GM19395 (cell line): ENCODE measurements at regions not wholly inside any gene's neighbourhood (a gene's known extent, or its start where the extent isn't known, plus 50 kb on each side); places are given as distances from the start of the nearest gene placed in this dataset.

ENCODE experiments used
- ATAC-seq: cut with Tn5 transposase; IDR thresholded peaks from one replicate; pipeline ENCODE4 v1.9.1; 2021; ENCODE audit warnings: mild to moderate bottlenecking, moderate library complexity; ENCODE audit not compliant: unreplicated experiment

DNA sequence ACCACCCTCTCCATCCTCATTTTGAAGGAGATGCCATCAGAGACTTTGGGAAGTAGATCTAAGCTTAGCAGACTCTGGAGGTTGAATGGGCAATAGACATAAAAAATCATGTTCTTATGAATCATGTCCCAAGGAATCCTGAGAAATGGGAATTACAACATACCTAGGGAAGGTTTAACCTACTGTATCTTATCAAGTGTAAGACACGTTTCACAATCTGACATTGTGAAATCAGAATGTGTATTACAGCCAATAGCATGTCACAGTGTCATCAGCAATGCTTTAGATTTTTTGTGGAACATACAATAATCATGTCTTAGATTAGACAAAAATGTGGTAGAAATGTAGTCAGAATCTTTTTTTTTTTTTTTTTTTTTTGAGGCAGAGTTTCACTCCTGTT, 332.4 kb upstream of the TLE3 start:
- no peak for ATAC-seq

DNA sequence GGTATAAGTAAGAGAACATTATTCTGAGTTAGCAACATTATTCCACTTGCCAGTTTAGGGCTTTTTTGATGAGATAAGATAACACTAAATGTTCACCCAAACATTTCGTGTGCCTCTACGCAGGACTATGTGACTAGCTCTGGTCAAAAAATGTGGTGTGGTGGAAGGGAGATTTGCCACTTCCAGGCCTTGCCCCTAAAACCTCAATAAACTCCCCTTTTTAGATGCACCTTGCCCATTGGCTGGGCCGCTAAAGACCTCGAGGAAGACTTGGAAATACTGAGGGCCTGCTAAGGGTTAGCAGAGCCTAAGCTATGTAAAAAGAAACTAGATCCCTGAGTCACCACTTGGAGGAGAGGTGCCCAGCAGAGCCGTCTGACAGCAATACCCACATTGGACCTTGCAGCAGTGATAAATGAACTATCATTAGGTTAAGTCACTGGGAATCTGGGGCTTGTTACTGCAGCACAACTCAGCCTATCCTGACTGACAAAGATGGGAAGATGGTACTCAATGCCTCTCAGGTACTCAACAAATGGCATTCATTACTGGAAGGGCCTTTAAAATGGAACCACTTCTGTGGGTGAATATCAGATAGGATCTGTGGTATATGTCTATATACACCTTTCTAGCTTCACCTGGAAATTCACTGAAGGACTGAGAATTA, 331.5 kb upstream of the TLE3 start:
- ATAC-seq = no peak

DNA sequence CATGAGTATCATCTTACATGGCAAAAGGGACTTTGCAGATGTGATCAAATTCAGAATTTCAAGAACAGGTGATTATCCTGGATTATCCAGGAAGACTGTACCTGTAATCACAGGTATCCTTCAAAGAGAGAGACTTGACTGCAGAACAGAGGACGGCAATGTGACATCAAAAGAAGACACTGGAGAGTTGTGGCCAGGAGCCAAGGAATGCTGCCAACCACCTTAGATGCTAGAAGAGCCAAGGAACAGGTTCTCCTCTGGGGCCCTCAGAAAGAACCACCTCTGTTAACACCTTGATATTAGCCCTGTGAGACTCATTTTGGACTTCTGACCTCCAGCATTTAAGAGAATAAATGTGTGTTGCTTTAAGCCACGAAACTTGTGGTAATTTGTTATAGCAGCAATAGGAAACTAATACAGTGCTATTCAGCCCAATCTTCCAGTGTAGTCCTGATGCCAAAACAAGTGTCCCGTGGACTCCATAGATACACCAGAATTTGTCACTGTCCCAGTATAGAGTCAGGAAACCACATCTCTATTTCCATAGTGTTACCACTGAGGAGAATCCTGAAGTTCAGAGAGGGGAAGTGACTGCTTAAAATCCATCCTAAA, 330.6 kb upstream of the TLE3 start:
- ATAC-seq = no peak

DNA sequence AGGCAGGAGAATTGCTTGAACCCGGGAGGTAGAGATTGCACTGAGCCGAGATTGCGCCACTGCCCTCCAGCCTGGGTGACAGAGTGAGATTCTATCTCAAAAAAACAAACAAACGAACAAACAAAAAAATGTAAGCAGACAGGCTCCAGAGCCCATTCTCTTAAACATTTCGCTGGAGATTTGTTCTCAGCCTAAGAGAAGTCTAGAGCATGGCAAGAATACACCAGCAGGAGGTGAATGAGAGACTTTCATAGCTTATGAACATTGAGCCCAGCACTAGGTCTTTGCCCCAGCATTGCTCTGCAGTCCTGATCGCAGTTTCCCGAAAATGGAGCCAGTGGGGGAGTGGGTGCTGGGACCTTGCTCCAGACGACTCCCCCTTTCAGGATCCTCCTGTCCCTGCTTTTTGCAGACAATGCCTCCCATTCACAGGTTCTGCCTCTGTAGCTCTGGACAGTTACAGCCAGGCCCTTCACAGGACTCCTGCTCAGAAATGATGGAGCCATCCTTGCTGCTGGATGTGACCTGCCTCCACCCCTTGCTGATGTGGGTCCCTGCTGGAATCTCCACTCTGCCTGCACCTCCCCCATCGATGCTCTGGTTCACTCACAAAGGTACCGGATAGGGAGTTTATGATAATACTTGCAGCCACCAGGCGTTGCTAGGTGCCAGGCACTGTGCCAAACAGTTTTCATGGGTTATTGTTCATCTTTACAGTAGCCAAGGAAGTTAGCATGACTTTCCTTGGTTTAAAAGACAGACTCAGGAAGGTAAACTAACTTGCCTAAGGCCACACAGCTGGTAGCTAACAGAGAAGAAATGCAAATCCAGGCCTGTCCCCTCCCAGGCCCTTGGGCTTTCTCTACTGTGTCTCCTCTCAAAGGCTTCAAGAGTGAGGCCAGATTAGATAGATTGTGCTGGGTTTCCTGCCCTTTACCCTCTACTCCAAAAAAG, 329.7 kb upstream of the TLE3 start:
- no peak for ATAC-seq

DNA sequence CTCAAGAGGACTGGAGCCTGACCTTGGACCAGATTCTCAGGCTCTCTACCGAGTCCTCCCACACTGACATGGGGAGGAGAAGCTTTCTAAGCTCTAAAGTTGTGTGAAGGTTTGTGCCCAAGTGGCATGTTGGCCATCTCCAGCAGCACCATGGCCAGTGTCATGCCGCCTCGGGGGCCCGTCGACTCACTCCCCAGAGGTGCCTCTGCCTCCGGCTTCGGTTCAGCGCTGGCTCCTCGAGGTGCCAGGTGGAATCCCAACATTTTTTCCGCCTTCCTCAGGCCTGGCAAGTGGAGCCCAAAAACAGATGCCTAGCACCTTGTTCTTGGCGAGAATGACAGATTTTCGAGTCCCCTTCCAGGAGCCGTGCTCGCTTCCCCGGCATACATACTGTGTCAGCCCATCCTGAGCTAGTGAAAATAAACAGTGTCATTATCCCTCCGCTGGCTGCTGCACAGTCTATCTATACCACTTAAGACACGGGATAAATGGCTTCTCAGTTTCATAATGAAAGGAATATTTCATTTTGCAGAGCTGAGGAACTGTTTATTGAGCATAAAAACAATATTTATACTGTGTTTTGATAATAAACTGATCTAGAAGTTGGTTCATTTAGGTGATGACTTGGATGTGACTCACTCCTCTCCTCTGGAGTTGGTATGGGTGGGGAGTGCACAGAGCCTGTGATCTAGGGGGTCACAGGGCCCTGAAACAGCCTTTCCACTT, 328.5 kb upstream of the TLE3 start:
- no peak for ATAC-seq

DNA sequence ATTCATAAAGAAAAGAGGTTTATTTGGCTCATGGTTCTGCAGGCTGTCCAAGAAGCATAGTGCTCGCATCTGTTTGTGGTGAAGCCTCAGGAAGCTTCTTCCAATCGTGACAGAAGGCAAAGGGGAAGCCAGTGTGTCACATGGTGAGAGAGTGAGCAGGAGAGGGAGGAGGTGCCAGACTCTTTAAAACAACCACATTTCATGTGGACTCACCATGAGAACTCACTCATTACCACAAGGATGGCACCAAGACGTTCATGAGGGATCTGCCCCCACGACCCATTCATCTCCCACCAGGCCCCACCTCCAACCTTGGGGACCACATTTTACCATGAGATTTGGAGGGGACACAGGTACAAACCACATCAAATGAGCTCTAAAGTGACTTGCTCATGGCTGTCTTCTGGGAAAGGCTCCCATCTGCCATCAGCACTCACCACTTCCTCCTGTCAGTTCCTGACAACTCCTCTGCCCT, 327.3 kb upstream of the TLE3 start:
- no peak for ATAC-seq

DNA sequence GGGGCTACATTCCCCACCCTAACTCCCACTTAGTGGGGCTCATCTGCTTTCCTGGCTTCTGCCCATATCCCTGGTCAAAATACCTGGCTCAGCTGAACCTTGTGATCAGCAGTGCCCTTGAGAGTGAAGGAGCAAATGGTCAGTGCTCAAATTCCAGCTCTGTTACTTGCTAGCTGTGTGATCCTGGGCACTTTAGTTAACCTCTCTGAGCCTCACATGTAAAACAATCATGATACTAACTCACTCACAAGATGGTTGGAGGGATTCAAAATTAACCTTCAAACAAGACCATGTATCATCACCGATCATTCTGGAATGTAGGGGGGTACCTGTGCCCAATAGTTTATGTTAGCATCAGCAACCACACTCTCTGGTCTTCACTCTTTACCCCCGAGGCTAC, 325.6 kb upstream of the TLE3 start:
- no peak for ATAC-seq

DNA sequence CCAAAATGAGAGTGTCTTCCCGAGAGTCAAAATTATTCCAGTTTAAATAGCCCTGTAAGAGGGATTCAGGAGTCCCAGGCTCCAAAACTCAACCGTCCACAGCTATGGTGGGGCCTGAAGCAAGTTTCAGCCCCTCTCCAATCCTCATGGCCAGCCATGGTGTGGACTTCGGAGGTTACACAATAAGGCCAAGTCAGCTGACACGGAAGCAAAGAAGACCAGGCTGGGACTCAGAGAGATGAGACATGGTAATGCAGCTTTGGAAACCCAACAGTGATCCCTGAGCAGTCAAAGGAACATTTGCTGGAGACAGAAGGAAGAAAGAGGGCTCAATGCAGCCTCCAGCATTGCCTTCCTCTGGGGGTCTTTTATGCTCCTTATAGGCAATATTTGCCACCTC, 324.6 kb upstream of the TLE3 start:
- no peak for ATAC-seq

DNA sequence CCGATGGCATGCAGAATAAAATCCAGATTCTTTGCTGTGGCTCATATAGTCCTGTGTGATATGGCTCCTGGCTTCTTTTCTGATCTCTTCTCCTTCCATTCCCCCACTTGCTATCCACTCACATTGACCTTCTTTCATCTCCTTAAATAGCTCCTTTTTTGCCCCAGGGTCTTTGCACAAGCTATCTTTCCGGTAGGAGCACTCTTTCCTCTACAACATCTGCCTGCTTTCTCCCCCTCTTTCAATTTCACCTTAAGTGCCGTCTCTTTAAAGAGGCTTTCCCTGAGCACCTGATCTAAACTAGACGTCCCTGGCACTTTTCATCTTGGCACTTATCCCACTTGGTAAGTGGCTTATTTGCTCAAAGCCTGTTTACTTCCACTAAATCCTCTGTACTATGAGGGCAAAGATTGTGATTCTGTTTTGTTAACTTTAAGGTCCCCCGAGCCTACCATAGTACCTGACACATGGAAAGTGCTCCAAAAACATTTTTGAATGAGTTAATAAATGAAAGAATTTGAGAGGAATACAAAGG, 323.3 kb upstream of the TLE3 start:
- ATAC-seq = no peak

DNA sequence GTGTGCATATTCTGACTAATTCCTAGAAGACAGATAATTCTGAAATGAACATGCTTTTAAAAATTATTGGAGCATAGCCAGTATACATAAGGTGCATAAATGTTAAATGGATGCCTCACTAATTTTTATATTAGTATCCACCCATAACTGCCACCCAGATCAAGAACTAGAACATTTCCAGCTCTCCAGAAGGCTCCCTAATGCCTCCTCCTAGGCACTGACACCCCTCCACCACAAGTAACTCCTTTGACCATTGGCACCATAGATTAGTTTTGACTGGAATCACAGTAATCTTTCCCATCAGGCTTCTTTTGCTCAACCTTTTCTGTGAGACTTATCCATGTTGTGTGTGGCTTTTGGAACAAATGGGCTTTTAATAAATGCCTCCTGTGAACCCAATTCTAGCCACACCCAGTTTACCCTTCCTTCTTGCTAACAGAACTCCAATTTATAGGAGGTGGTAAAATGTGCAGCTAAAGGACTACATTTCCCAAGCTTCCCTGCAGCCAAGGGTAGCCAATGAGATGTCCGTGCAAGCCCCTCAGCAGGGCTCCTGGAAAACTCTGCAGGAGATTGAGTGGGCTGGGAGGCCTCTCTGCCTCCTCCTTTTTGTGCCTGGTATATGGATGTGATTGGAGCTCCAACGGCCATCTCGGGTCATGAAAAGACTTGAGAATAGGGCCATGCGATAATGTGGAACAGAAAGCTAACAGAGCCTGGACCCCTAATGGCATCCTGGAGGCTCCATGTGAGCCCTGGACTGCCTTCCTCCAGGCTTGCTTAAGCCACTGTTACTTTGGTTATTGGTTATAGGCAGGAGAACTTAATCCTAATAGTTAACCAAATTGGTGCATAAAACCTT, 322.6 kb upstream of the TLE3 start:
- ATAC-seq = no peak

DNA sequence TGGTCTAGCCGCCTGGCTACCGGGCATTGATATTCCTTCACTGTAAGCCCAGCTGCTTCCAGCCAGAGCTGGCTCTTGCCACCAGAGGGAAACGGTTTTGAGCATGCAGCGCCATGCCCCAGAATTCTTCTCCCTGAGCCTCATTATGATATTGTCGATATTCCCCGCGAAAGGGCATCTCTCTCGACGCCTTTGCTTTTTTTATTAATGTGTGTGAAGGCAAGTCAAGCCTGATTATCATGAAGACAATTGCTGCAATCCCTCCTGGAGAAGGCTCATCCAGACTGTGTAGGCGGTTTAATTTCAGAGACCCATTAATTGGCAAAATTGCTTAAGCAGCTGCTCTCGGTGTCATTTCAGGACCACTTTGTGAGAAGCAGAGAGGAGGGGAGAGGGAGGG, 321.2 kb upstream of the TLE3 start:
- ATAC-seq = no peak

DNA sequence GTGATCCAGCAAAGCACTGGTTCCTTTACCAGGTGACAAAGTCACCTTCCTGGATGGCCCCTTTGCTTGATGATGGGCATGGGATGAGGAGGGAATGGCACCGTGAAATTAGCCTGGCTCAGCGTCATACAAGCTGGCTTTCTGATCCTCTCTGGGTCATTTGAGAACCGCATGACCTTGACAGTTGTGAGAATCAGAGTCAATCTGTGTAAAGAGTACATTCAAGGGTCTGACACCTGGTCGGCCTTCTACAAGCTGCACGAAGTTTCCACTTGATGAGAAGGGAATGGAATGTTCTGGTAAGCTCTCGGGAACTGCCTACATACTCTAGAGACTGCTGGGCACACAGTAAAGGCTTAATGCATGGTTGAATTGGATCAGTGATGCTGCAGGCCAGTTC, 319.8 kb upstream of the TLE3 start:
- no peak for ATAC-seq

DNA sequence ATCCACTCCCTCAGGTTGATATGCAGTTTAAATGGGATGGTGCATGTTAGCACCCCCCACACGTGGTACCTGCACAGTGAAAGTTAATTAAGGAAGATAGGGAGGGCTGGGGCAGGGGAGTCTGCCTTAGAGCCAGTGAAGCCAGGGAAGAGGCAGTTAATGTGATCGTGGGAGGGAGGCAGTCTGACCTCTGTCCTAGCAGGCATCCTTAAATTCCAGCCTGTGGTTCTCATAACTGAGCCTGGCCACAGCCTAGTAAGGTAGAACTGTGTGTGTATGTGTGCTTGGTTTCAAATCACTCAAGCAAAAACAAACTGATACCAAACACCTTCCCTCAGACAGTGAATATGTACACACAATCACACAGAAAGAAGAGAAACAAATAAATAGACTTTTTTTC, 319.1 kb upstream of the TLE3 start:
- ATAC-seq = no peak

DNA sequence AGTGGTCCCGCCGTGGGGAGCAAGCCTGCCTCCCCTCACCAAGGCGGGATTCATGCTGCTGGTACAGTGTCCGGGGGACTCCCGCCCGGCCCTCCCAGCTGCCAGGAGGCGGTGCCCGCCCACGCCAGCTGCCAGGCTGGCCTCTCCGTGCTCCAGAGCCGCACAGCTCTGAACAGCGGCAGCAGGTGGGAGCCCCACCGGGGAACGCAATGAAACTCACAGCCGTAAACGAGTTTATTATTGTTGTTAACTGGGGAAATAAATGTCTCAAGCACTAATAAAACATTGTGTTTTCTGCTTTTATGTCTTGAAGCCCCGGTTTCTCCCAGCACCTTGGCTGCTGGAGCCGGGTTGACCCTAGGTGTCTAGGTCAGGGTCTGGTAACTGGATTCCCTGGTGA, 317.7 kb upstream of the TLE3 start:
- no peak for ATAC-seq

DNA sequence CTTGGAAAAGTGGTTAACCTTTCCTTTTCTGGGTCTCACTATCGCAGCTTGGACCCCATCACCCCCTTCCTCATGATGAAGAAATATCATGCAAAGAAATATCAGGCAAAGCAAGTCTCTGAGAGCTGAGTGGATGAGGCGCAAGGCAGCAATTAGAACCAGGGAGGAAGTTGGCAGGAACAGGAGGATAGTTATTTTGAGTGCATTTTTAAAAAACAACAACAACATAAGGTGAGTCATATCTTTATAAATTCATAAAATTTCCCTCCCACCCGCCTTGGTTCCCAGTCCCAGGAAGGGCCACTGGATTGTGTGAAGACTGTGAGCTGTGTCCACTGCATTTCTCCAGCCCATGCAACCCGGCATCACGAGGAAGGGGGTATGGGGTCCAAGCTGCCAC, 316.9 kb upstream of the TLE3 start:
- ATAC-seq = no peak

DNA sequence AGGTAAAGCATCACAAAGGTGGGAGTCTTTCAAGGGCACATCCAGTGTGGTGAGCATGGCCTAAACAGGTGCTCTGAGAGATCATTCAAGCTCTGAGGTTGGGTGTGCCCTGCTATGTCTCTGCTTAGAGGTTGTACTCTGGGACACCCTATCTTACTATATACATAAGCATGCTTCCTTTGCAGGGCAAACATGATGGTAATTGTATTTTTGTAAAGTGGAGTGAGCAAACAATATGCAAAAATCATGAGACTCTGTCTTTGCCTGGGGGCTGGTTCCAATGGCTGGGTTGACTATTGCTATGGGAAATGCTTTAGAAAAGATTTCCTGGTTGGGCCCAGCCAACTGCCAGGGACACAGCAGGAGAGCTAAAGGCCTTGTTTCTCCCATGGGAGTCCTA, 315.1 kb upstream of the TLE3 start:
- no peak for ATAC-seq

DNA sequence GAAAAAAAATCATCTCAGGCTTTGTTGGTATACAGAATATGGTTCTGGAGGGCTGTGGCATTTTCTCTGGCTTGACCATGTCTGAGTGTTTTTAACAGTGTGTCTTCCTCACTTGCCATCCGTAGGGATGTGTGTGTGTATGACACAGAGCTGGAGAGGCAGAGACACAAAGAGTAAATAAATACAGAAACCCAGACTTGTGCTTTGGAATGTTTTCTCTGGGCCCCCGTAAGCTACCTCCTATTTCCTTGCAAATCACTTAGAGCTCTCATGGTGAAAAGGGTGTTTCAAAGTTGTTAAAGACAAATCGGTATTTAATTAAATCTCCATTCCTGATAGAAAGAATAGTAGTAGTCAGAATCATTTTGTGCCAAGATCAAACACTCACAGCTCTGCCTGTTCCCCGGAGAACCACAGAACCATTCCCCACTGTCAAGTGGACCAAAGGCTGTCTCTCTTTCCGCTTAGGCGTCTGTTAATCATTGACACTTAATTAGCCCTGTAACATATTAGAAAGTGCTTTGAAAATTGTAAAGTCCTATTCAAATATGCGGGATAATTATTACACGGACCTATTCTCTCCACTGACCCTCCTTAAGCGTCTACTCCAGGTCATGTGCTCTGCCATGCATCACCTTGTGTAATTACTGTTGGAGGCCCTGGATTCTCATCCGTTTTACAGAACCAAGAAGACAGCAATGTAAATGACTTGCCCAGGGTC, 313.6 kb upstream of the TLE3 start:
- no peak for ATAC-seq

DNA sequence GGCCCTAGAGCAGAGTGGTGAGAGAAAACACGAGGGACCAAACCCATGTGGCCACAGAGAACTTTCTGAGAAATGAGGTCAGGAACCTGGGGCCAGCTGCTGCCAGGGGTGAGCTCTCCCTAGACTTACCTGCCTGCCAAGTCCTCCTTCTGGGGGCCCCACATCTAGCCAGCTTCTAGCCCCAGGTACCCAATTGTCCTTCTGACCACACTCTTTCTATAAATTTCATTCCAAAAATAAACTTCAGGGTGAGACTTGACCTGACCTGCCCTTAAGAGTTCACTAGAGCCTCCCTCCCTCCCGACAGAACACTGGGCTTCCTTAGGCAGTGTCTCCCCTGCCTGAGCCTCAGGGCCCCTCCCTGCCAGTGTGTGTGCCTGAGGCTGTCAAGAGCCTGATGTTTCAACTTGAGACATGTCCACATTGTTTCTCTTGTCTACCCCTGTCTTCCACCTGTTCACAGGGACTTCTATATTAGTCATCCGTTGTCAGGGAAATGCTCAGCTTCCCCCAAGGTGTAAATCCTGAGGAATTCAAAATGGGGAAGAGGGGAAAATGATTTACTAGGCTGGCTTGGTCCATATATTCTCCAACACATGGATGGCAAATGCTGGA, 312.8 kb upstream of the TLE3 start:
- no peak for ATAC-seq

DNA sequence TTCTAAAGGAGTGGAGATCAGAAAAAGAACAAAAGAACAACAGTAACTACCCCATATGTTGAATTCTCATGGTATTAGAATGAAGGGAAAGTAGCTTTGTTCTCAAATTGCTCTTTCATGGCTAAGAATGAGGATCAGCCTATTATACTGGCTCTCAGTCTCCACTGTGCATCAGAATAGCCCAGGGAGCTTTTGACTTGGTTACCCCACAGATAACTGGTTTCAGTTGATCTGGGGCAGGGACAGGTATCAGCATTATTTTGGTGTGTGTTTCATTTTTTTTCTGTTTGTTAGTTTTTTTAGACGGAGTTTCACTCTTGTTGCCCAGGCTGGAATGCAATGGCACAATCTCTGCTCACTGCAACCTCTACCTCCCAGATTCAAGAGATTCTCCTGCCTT, 311.7 kb upstream of the TLE3 start:
- ATAC-seq = no peak
